Fibroblast of skin of right quadriceps (primary cell): ENCODE measurements at regions not wholly inside any gene's neighbourhood (a gene's known extent, or its start where the extent isn't known, plus 50 kb on each side); places are given as distances from the start of the nearest gene placed in this dataset.
A peak's percentile ranks its signal among the peaks of the same experiment; 100 is the strongest.
"Not testable (repeated sequence)": the region's sequence is repeated elsewhere in the genome, so short reads cannot be mapped to it uniquely, and the experiment has no call there.

Source experiments
- DNase-seq: peaks from one replicate; pipeline ENCODE4 v3.0.0-alpha.2; 2013

- no peak for DNase-seq
Observed at GRCh38 chr3:171548917-171549316, 88.7 kb upstream of the TNIK start.

GRCh38 chr3:171543759-171544300 is 83.6 kb upstream of the TNIK start:
- no peak for DNase-seq

GRCh38 chr3:171542976-171543375 is 82.8 kb upstream of the TNIK start:
- DNase-seq: no peak

- no peak for DNase-seq
Observed at GRCh38 chr3:171541647-171542046, 81.4 kb upstream of the TNIK start.

GRCh38 chr3:171541181-171541580 is 81.0 kb upstream of the TNIK start:
- no peak for DNase-seq

GRCh38 chr3:171535799-171536198 is 75.6 kb upstream of the TNIK start:
- no peak for DNase-seq

GRCh38 chr3:171535133-171535532 is 74.9 kb upstream of the TNIK start:
- DNase-seq: no peak

GRCh38 chr3:171533702-171534101 is 73.5 kb upstream of the TNIK start:
- DNase-seq: no peak

GRCh38 chr3:171532294-171532693 is 72.1 kb upstream of the TNIK start:
- no peak for DNase-seq

GRCh38 chr3:171531716-171532115 is 71.5 kb upstream of the TNIK start:
- DNase-seq: no peak

- peak; percentile 28 for DNase-seq
Observed at GRCh38 chr3:171528102-171528501, 67.9 kb upstream of the TNIK start.

GRCh38 chr3:171526869-171527268 is 66.7 kb upstream of the TNIK start:
- DNase-seq: peak; percentile 92

- DNase-seq: peak; percentile 68
Observed at GRCh38 chr3:171526146-171526545, 65.9 kb upstream of the TNIK start.

GRCh38 chr3:171525437-171525836 is 65.2 kb upstream of the TNIK start:
- DNase-seq: peak; percentile 16

- no peak for DNase-seq
Observed at GRCh38 chr3:171524921-171525310, 64.7 kb upstream of the TNIK start.

GRCh38 chr3:171522651-171523050 is 62.4 kb upstream of the TNIK start:
- peak; percentile 7 for DNase-seq

GRCh38 chr3:171519423-171519822 is 59.2 kb upstream of the TNIK start:
- DNase-seq: not testable (repeated sequence)

GRCh38 chr3:171516765-171517164 is 56.6 kb upstream of the TNIK start:
- DNase-seq: no peak

GRCh38 chr3:171514466-171514865 is 54.3 kb upstream of the TNIK start:
- DNase-seq: no peak

GRCh38 chr3:171511450-171511849 is 51.2 kb upstream of the TNIK start:
- DNase-seq: no peak
